B cell (primary cell): ENCODE measurements at regions not wholly inside any gene's neighbourhood (a gene's known extent, or its start where the extent isn't known, plus 50 kb on each side); places are given as distances from the start of the nearest gene placed in this dataset.

ENCODE experiments used
- ATAC-seq: fragments of 200-7000 bp; cut with Tn5 transposase; one replicate; pipeline ENCODE4 v1.10.0; 2021; ENCODE audit warnings: low read depth, mild to moderate bottlenecking, moderate number of reproducible peaks, moderate library complexity
- CTCF ChIA-PET: fragments of 350-600 bp; sonication (Branson Sonifier 250); formaldehyde crosslinking; loops from one replicate; lab custom pipeline; 2021; ENCODE audit warnings: antibody characterized with exemption, inconsistent platforms; lab: Charles Lee
- POLR2A ChIA-PET: fragments of 350-600 bp; sonication (Branson Sonifier 250); formaldehyde crosslinking; loops from one replicate; lab custom pipeline; 2021; ENCODE audit warnings: antibody characterized with exemption; lab: Charles Lee
- DNase-seq: peaks from one replicate; pipeline ENCODE4 v3.0.0; 2013
- H2AFZ ChIP-seq: 2 replicates; pipeline ENCODE4 v1.6.1; 2012; ENCODE audit warnings: mild to moderate bottlenecking, low read depth, low read length; ENCODE audit not compliant: insufficient read depth, poor library complexity, severe bottlenecking
- H3K27ac ChIP-seq, 2 donors: 1 replicate in 1 of 2; 2 replicates in 1 of 2; pipeline ENCODE4 v1.5.1; 2012 to 2013; ENCODE audit warnings: low read length in 2 of 2, mild to moderate bottlenecking in 2 of 2, moderate library complexity in 1 of 2
- H3K27me3 ChIP-seq, 4 experiments: fragments of 200-600 bp in 1 of 4; sonication (generic) in 1 of 4; replicated peaks in 1 of 4; 1 replicate in 2 of 4; 2 replicates in 2 of 4; pipeline versions ENCODE4 v1.6.1 to v1.7.0; 2013 to 2016; ENCODE audit warnings: low read length in 3 of 4, mild to moderate bottlenecking in 2 of 4, mixed read lengths in 1 of 4, moderate library complexity in 1 of 4; ENCODE audit not compliant: insufficient read depth in 4 of 4, control insufficient read depth in 3 of 4; ENCODE audit errors: control extremely low read depth in 1 of 4
- H3K36me3 ChIP-seq, 2 experiments: replicated peaks in 1 of 2; 1 replicate in 1 of 2; 2 replicates in 1 of 2; pipeline versions ENCODE4 v1.6.1 to v1.7.1; 2013; ENCODE audit warnings: low read length in 1 of 2; ENCODE audit not compliant: insufficient read depth in 2 of 2, control insufficient read depth in 1 of 2; ENCODE audit errors: control extremely low read depth in 1 of 2, extremely low read depth in 1 of 2
- H3K4me1 ChIP-seq, 2 donors: fragments of 200-600 bp in 1 of 2; sonication (generic) in 1 of 2; 1 replicate in 1 of 2; 2 replicates in 1 of 2; pipeline versions ENCODE4 v1.5.1 to v1.6.1; 2013 to 2017; ENCODE audit warnings: low read length in 2 of 2; ENCODE audit not compliant: control insufficient read depth in 2 of 2, insufficient read depth in 2 of 2
- H3K4me2 ChIP-seq: replicated peaks from 2 replicates; pipeline ENCODE3; 2012; ENCODE audit warnings: mild to moderate bottlenecking, low read depth, low read length; ENCODE audit not compliant: poor library complexity, severe bottlenecking
- H3K4me3 ChIP-seq, 5 experiments: fragments of 200-600 bp in 1 of 5; sonication (generic) in 1 of 5; 1 replicate in 3 of 5; 2 replicates in 2 of 5; pipeline versions ENCODE4 v1.5.1 to v1.7.0; 2011 to 2016; ENCODE audit warnings: low read length in 4 of 5, mild to moderate bottlenecking in 4 of 5, low read depth in 2 of 5, control low read depth in 1 of 5, moderate library complexity in 1 of 5; ENCODE audit not compliant: insufficient read depth in 1 of 5; ENCODE audit errors: control extremely low read depth in 1 of 5, extremely low read depth in 1 of 5
- H3K79me2 ChIP-seq: fragments of 200-600 bp; sonication (generic); one replicate; pipeline ENCODE4 v1.6.0; 2016; ENCODE audit warnings: low read length; ENCODE audit not compliant: control insufficient read depth, insufficient read depth
- H3K9ac ChIP-seq: fragments of 200-600 bp; sonication (generic); 2 replicates; pipeline ENCODE4 v1.6.1; 2017; ENCODE audit warnings: mild to moderate bottlenecking, low read length, moderate library complexity
- H3K9me3 ChIP-seq, 3 donors: one replicate each; pipeline versions ENCODE4 v1.6.1 to v1.7.1; 2013; ENCODE audit warnings: low read length in 2 of 3; ENCODE audit not compliant: control insufficient read depth in 2 of 3, insufficient read depth in 1 of 3; ENCODE audit errors: control extremely low read depth in 1 of 3
- H4K20me1 ChIP-seq: 2 replicates; pipeline ENCODE4 v1.6.0; 2012; ENCODE audit warnings: mild to moderate bottlenecking, low read length; ENCODE audit not compliant: insufficient read depth, control insufficient read depth, poor library complexity, severe bottlenecking
- H3K27ac Mint-ChIP-seq: one replicate; pipeline ENCODE4 v1.8.0; 2021; ENCODE audit warnings: mixed read lengths
- H3K27me3 Mint-ChIP-seq: one replicate; pipeline ENCODE4 v1.8.0; 2021; ENCODE audit warnings: mixed read lengths
- H3K4me1 Mint-ChIP-seq: one replicate; pipeline ENCODE4 v1.8.0; 2021; ENCODE audit warnings: mixed read lengths
- H3K4me3 Mint-ChIP-seq: one replicate; pipeline ENCODE4 v1.8.0; 2021; ENCODE audit warnings: mixed read lengths
- H3K9me3 Mint-ChIP-seq: one replicate; pipeline ENCODE4 v1.8.0; 2022; ENCODE audit warnings: mixed read lengths; ENCODE audit not compliant: insufficient read depth
- CTCF ChIP-seq: fragments of 200-600 bp; IDR thresholded peaks from one replicate; pipeline ENCODE4 v1.8.0; 2022; ENCODE audit warnings: antibody characterized with exemption, mild to moderate bottlenecking
- EZH2 ChIP-seq: IDR thresholded peaks from 2 replicates; pipeline ENCODE4 v1.6.1; 2012; ENCODE audit warnings: borderline replicate concordance, low read depth, mild to moderate bottlenecking, moderate library complexity, low read length; ENCODE audit not compliant: insufficient read depth, poor library complexity, severe bottlenecking
- WGBS: methylation state at CpG from one replicate; pipeline ENCODE4 v1.1.5; 2013; ENCODE audit warnings: missing lambda C conversion rate; ENCODE audit not compliant: insufficient coverage; 5-methylcytosine and 5-hydroxymethylcytosine counted together
- intact Hi-C: fragments of 100-400 bp; cut with micrococcal nuclease; formaldehyde crosslinking; loops from one replicate; pipeline ENCODE4 v1.10.0; 2022

GRCh38 chr10:84571146-84571545 is 242.8 kb downstream of the CCSER2 start:
- Histone ChIP-seq H3K9ac (no peak overlapping the region), H3K79me2 (no peaks in the 10 kb centered on the region), H3K36me3 (no peaks in the 10 kb centered on the region), H2AFZ (no peak overlapping the region), H3K4me3 (no peak overlapping the region), H3K4me1 (no peaks in the 10 kb centered on the region), H3K4me2 (no peak overlapping the region), H3K27ac (no peak overlapping the region), H3K9me3 (peaks cover 0 to 12% (median 0%) of the 10 kb centered on the region in 3 donors), H4K20me1 (no peaks in the 10 kb centered on the region), H3K27me3 (peaks cover 0 to 4% (median 0%) of the 10 kb centered on the region in 4 experiments)
- TF ChIP-seq CTCF: no peak
- TF ChIP-seq EZH2: no peak
- H3K4me1 Mint-ChIP-seq: no peaks in the 10 kb centered on the region
- no peak overlapping the region for H3K4me3 Mint-ChIP-seq
- H3K9me3 Mint-ChIP-seq: no peaks in the 10 kb centered on the region
- DNase-seq (no peak), ATAC-seq (no peak)
- WGBS: 94% methylated on average over 21 of the region's 22 CpGs
- H3K27me3 Mint-ChIP-seq: peaks cover 26% of the 10 kb centered on the region
- H3K27ac Mint-ChIP-seq: no peak overlapping the region
- CTCF ChIA-PET: interaction anchor here (0.6 kb wide), 1 partner anchor 95 kb away, joined by 5 read pairs; no protein-coding TSS in a partner anchor
- POLR2A ChIA-PET: no interaction called here
- intact Hi-C loops: no loop called here

- no peaks in the 10 kb centered on the region for H4K20me1 ChIP-seq
- H3K27ac Mint-ChIP-seq: no peak overlapping the region
- H3K9me3 Mint-ChIP-seq: no peaks in the 10 kb centered on the region
- no peaks in the 10 kb centered on the region for H3K27me3 ChIP-seq
- H3K79me2 ChIP-seq: no peaks in the 10 kb centered on the region
- ChIA-PET POLR2A (no interaction called here), CTCF (no interaction called here)
- no peak overlapping the region for H3K4me3 ChIP-seq
- H3K9me3 ChIP-seq: peaks cover 0 to 12% (median 3%) of the 10 kb centered on the region in 3 donors
- H2AFZ ChIP-seq: no peak overlapping the region
- H3K27me3 Mint-ChIP-seq: peaks cover 16% of the 10 kb centered on the region
- no peak overlapping the region for H3K4me2 ChIP-seq
- no peaks in the 10 kb centered on the region for H3K4me1 ChIP-seq
- intact Hi-C loops: no loop called here
- H3K4me3 Mint-ChIP-seq: no peak overlapping the region
- no peaks in the 10 kb centered on the region for H3K36me3 ChIP-seq
- TF ChIP-seq CTCF (no peak), EZH2 (no peak)
- DNase-seq (no peak), ATAC-seq (no peak)
- no CpG with 5 or more reads among the region's 1 CpG for WGBS
- H3K9ac ChIP-seq: no peak overlapping the region
- no peaks in the 10 kb centered on the region for H3K4me1 Mint-ChIP-seq
- H3K27ac ChIP-seq: no peak overlapping the region
Observed at GRCh38 chr10:84574102-84574501, 245.7 kb downstream of the CCSER2 start.
